ENCODE measurements at regions not wholly inside any gene's neighbourhood (a gene's known extent, or its start where the extent isn't known, plus 50 kb on each side); places are given as distances from the start of the nearest gene placed in this dataset.
"Not testable (repeated sequence)": the region's sequence is repeated elsewhere in the genome, so short reads cannot be mapped to it uniquely, and the experiment has no call there.

GRCh38 chr2:200107514-200108217 lies 152.3 kb downstream of the MAIP1 start:
- Mint-ChIP-seq H3K9me3 (no peaks in the 10 kb centered on the region), H3K36me3 (no peaks in the 10 kb centered on the region), H3K4me3 (no peak overlapping the region), H3K27ac (no peak overlapping the region), H3K4me1 (peaks cover 0 to 2% (median 0%) of the 10 kb centered on the region in 7 donors), H3K27me3 (peaks cover 20 to 40% (median 35%) of the 10 kb centered on the region in 5 donors)
- intact Hi-C loops (cut with micrococcal nuclease), result no loop called here
- ChIA-PET POLR2A (no interaction called here), CTCF (no interaction called here)
- H3K9me3 ChIP-seq (ENCODE audit: control insufficient read depth in 2 of 3, low read length in 3 of 3), result no peaks in the 10 kb centered on the region
- no peaks in the 10 kb centered on the region for H3K4me1 ChIP-seq (ENCODE audit: control insufficient read depth in 2 of 2, insufficient read depth in 2 of 2, low read length in 2 of 2)
- H3K36me3 ChIP-seq (ENCODE audit: control insufficient read depth in 2 of 3, insufficient read depth in 3 of 3, low read length in 3 of 3), result no peaks in the 10 kb centered on the region
- no peaks in the 10 kb centered on the region for H3K27me3 ChIP-seq (ENCODE audit: control insufficient read depth in 2 of 2, insufficient read depth in 2 of 2, low read length in 2 of 2)
- no peak overlapping the region for H3K27ac ChIP-seq (ENCODE audit: low read depth, low read length)
- H3K4me3 ChIP-seq (ENCODE audit: low read length), result no peak overlapping the region
- ATAC-seq (no peak), DNase-seq (no peak)

- intact Hi-C loops (cut with micrococcal nuclease), result no loop called here
- Histone ChIP-seq H3K27me3 (ENCODE audit: control insufficient read depth in 2 of 2, insufficient read depth in 2 of 2, low read length in 2 of 2) (no peaks in the 10 kb centered on the region), H3K36me3 (ENCODE audit: control insufficient read depth in 2 of 3, insufficient read depth in 3 of 3, low read length in 3 of 3) (no peaks in the 10 kb centered on the region), H3K9me3 (ENCODE audit: control insufficient read depth in 2 of 3, low read length in 3 of 3) (no peaks in the 10 kb centered on the region), H3K27ac (ENCODE audit: low read depth, low read length) (no peak overlapping the region), H3K4me3 (ENCODE audit: low read length) (no peak overlapping the region), H3K4me1 (ENCODE audit: control insufficient read depth in 2 of 2, insufficient read depth in 2 of 2, low read length in 2 of 2) (no peaks in the 10 kb centered on the region)
- Mint-ChIP-seq H3K9me3 (peaks cover 0 to 7% (median 0%) of the 10 kb centered on the region in 11 donors), H3K27me3 (peaks cover 9 to 31% (median 23%) of the 10 kb centered on the region in 5 donors), H3K36me3 (no peaks in the 10 kb centered on the region), H3K4me1 (peaks cover 0 to 2% (median 0%) of the 10 kb centered on the region in 7 donors), H3K27ac (no peak overlapping the region), H3K4me3 (no peak overlapping the region)
- ATAC-seq (no peak), DNase-seq (no peak)
- ChIA-PET CTCF (no interaction called here), POLR2A (no interaction called here)
Measured at GRCh38 chr2:200109421-200109820, 154.0 kb downstream of the MAIP1 start.

- Histone ChIP-seq H3K4me3 (ENCODE audit: low read length) (no peak overlapping the region), H3K27me3 (ENCODE audit: control insufficient read depth in 2 of 2, insufficient read depth in 2 of 2, low read length in 2 of 2) (no peaks in the 10 kb centered on the region), H3K27ac (ENCODE audit: low read depth, low read length) (no peak overlapping the region), H3K36me3 (ENCODE audit: control insufficient read depth in 2 of 3, insufficient read depth in 3 of 3, low read length in 3 of 3) (no peaks in the 10 kb centered on the region), H3K9me3 (ENCODE audit: control insufficient read depth in 2 of 3, low read length in 3 of 3) (no peaks in the 10 kb centered on the region), H3K4me1 (ENCODE audit: control insufficient read depth in 2 of 2, insufficient read depth in 2 of 2, low read length in 2 of 2) (no peaks in the 10 kb centered on the region)
- Mint-ChIP-seq H3K36me3 (no peaks in the 10 kb centered on the region), H3K27me3 (peaks cover 13 to 31% (median 21%) of the 10 kb centered on the region in 5 donors), H3K27ac (no peak overlapping the region), H3K4me3 (no peak overlapping the region), H3K9me3 (peaks cover 0 to 11% (median 0%) of the 10 kb centered on the region in 11 donors), H3K4me1 (peaks cover 0 to 2% (median 0%) of the 10 kb centered on the region in 7 donors)
- ATAC-seq (no peak), DNase-seq (no peak)
- ChIA-PET POLR2A (no interaction called here), CTCF (no interaction called here)
- intact Hi-C loops (cut with micrococcal nuclease), result no loop called here
Measured at GRCh38 chr2:200110381-200110780, 155.0 kb downstream of the MAIP1 start.

- peaks cover 9 to 25% (median 14%) of the 10 kb centered on the region in 5 donors for H3K27me3 Mint-ChIP-seq
- ATAC-seq; H3K27me3 ChIP-seq (ENCODE audit: control insufficient read depth in 2 of 2, insufficient read depth in 2 of 2, low read length in 2 of 2); H3K36me3 ChIP-seq (ENCODE audit: control insufficient read depth in 2 of 3, insufficient read depth in 3 of 3, low read length in 3 of 3); POLR2A ChIA-PET; H3K27ac ChIP-seq (ENCODE audit: low read depth, low read length); H3K4me1 ChIP-seq (ENCODE audit: control insufficient read depth in 2 of 2, insufficient read depth in 2 of 2, low read length in 2 of 2); H3K4me3 ChIP-seq (ENCODE audit: low read length); H3K27ac Mint-ChIP-seq; H3K4me1 Mint-ChIP-seq; H3K4me3 Mint-ChIP-seq; H3K9me3 ChIP-seq (ENCODE audit: control insufficient read depth in 2 of 3, low read length in 3 of 3); H3K36me3 Mint-ChIP-seq; DNase-seq; intact Hi-C loops (cut with micrococcal nuclease); CTCF ChIA-PET: not testable (repeated sequence)
- peaks cover 0 to 11% (median 6%) of the 10 kb centered on the region in 11 donors for H3K9me3 Mint-ChIP-seq
Measured at GRCh38 chr2:200113016-200113799, 157.8 kb downstream of the MAIP1 start.

GRCh38 chr2:200119236-200119635 lies 163.9 kb downstream of the MAIP1 start:
- H3K36me3 Mint-ChIP-seq, result peaks cover 0 to 8% (median 0%) of the 10 kb centered on the region in 5 donors
- DNase-seq (no peak), ATAC-seq (no peak)
- no peaks in the 10 kb centered on the region for H3K4me1 Mint-ChIP-seq
- no peak overlapping the region for H3K27ac Mint-ChIP-seq
- peaks cover 14 to 26% (median 18%) of the 10 kb centered on the region in 5 donors for H3K27me3 Mint-ChIP-seq
- ChIA-PET CTCF (no interaction called here), POLR2A (no interaction called here)
- intact Hi-C loops (cut with micrococcal nuclease), result no loop called here
- no peak overlapping the region for H3K4me3 Mint-ChIP-seq
- no peaks in the 10 kb centered on the region for H3K4me1 ChIP-seq (ENCODE audit: control insufficient read depth in 2 of 2, insufficient read depth in 2 of 2, low read length in 2 of 2)
- H3K27me3 ChIP-seq (ENCODE audit: control insufficient read depth in 2 of 2, insufficient read depth in 2 of 2, low read length in 2 of 2), result peaks cover 0 to 3% of the 10 kb centered on the region in 2 donors
- no peaks in the 10 kb centered on the region for H3K9me3 ChIP-seq (ENCODE audit: control insufficient read depth in 2 of 3, low read length in 3 of 3)
- no peak overlapping the region for H3K4me3 ChIP-seq (ENCODE audit: low read length)
- no peak overlapping the region for H3K27ac ChIP-seq (ENCODE audit: low read depth, low read length)
- H3K9me3 Mint-ChIP-seq, result peaks cover 0 to 12% (median 5%) of the 10 kb centered on the region in 11 donors
- H3K36me3 ChIP-seq (ENCODE audit: control insufficient read depth in 2 of 3, insufficient read depth in 3 of 3, low read length in 3 of 3), result no peaks in the 10 kb centered on the region

- H3K27ac ChIP-seq (ENCODE audit: low read depth, low read length), result no peak overlapping the region
- ATAC-seq, result no peak
- H3K27ac Mint-ChIP-seq, result no peak overlapping the region
- no peaks in the 10 kb centered on the region for H3K36me3 ChIP-seq (ENCODE audit: control insufficient read depth in 2 of 3, insufficient read depth in 3 of 3, low read length in 3 of 3)
- peaks cover 13 to 16% (median 14%) of the 10 kb centered on the region in 5 donors for H3K27me3 Mint-ChIP-seq
- CTCF ChIA-PET, result no interaction called here
- H3K27me3 ChIP-seq (ENCODE audit: control insufficient read depth in 2 of 2, insufficient read depth in 2 of 2, low read length in 2 of 2), result peaks cover 0 to 3% of the 10 kb centered on the region in 2 donors
- H3K4me1 ChIP-seq (ENCODE audit: control insufficient read depth in 2 of 2, insufficient read depth in 2 of 2, low read length in 2 of 2), result no peaks in the 10 kb centered on the region
- H3K36me3 Mint-ChIP-seq, result peaks cover 0 to 8% (median 0%) of the 10 kb centered on the region in 5 donors
- POLR2A ChIA-PET, result no interaction called here
- H3K4me3 ChIP-seq (ENCODE audit: low read length), result no peak overlapping the region
- intact Hi-C loops (cut with micrococcal nuclease), result no loop called here
- H3K4me1 Mint-ChIP-seq, result no peaks in the 10 kb centered on the region
- peaks cover 0 to 8% (median 1%) of the 10 kb centered on the region in 11 donors for H3K9me3 Mint-ChIP-seq
- no peak for DNase-seq
- H3K4me3 Mint-ChIP-seq, result no peak overlapping the region
- H3K9me3 ChIP-seq (ENCODE audit: control insufficient read depth in 2 of 3, low read length in 3 of 3), result no peaks in the 10 kb centered on the region
Measured at GRCh38 chr2:200121931-200122330, 166.5 kb downstream of the MAIP1 start.

All from naive thymus-derived CD4-positive, alpha-beta T cell (primary cell).